Right lobe of liver (tissue), 6 donors: ENCODE measurements at regions not wholly inside any gene's neighbourhood (a gene's known extent, or its start where the extent isn't known, plus 50 kb on each side); places are given as distances from the start of the nearest gene placed in this dataset.

ENCODE experiments used
- ATAC-seq, 4 donors: fragments of 200-7000 bp; cut with Tn5 transposase; one replicate each; pipeline ENCODE4 v1.9.1; 2020; ENCODE audit warnings: mild to moderate bottlenecking in 4 of 4, moderate library complexity in 4 of 4
- DNase-seq, 3 donors: peaks; one replicate each; pipeline ENCODE4 v3.0.0-alpha.2; 2020
- H3K27ac ChIP-seq, 3 donors: fragments of 200-600 bp; one replicate each; pipeline ENCODE4 v1.8.0; 2022
- H3K27me3 ChIP-seq, 2 donors: fragments of 200-600 bp; one replicate each; pipeline ENCODE4 v1.8.0; 2022
- H3K36me3 ChIP-seq, 4 donors: fragments of 200-600 bp; sonication (generic) in 1 of 4; one replicate each; pipeline versions ENCODE4 v1.5.1 to v1.8.0; 2017 to 2022; ENCODE audit warnings: control low read depth in 1 of 4
- H3K4me1 ChIP-seq, 4 donors: fragments of 200-600 bp; sonication (generic) in 1 of 4; one replicate each; pipeline versions ENCODE4 v1.5.1 to v1.8.0; 2017 to 2022; ENCODE audit warnings: control low read depth in 1 of 4
- H3K4me3 ChIP-seq, 3 donors: fragments of 200-600 bp; one replicate each; pipeline ENCODE4 v1.8.0; 2022
- H3K9me3 ChIP-seq, 4 donors: fragments of 200-600 bp; sonication (generic) in 1 of 4; one replicate each; pipeline versions ENCODE4 v1.5.1 to v1.8.0; 2017 to 2022; ENCODE audit warnings: control low read depth in 1 of 4
- CTCF ChIP-seq, 4 donors: fragments of 200-600 bp in 3 of 4; fragments of 450-650 bp in 1 of 4; IDR thresholded peaks; one replicate each; pipeline versions ENCODE4 v1.5.1 to v1.8.0; 2016 to 2022; ENCODE audit warnings: antibody characterized with exemption in 4 of 4, mild to moderate bottlenecking in 2 of 4
- POLR2A ChIP-seq: fragments of 450-650 bp; IDR thresholded peaks from one replicate; pipeline ENCODE4 v1.6.1; 2017; ENCODE audit warnings: antibody characterized with exemption, mild to moderate bottlenecking
- WGBS: methylation state at CpG from one replicate; pipeline ENCODE4 v1.1.6; 2018; ENCODE audit warnings: low coverage, low lambda C conversion rate; ENCODE audit not compliant: insufficient coverage; ENCODE audit errors: missing lambda C conversion rate; 5-methylcytosine and 5-hydroxymethylcytosine counted together
- intact Hi-C, 2 donors: fragments of 100-400 bp; cut with DNase I; formaldehyde crosslinking; loops; one replicate each; pipeline versions ENCODE4 v1.11.2 to v1.14.1; 2022
- donor health status: DM: no; HTN: yes; CAD: no.
- donor health status: DM: no; HTN: no; CAD: no.
- donor health status: DM: no; HTN: no; CAD: no.
- donor health status: DM: no; HTN: yes; CAD: no.
- donor health status: DM: no; HTN: yes; CAD: no.

GRCh38 chr22:27247701-27248434, 553.7 kb downstream of the MN1 start:
- 38% methylated on average over 11 of the region's 11 CpGs for WGBS
- H3K27ac ChIP-seq, result no peak overlapping the region
- DNase-seq, result no peak
- H3K4me3 ChIP-seq, result no peak overlapping the region
- intact Hi-C loops, result no loop called here
- no peaks in the 10 kb centered on the region for H3K36me3 ChIP-seq
- no peaks in the 10 kb centered on the region for H3K4me1 ChIP-seq
- H3K27me3 ChIP-seq, result no peaks in the 10 kb centered on the region
- ATAC-seq, result peak; percentile 20 to 58 (median 25)
- TF ChIP-seq POLR2A, result no peak
- H3K9me3 ChIP-seq, result no peaks in the 10 kb centered on the region

DNA sequence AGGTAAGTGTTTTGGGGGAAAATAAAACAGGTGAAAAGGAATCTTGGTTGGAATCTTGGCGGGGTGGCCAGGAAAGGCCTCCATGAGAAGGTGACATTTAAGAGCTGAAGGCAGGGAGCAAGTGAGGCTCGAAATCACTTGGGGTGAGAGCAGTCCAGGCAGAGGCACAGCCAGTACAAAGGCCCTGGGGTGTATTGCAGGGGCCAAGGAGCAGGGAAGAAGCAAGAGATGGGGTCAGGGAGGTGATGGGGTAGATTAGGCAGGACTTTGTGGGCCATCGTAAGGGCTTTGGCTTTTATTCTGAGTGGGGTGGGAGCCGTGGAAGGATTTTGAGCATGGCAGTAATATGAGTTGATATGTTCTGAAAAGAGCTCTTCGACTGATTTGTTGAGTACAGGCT, 551.1 kb downstream of the MN1 start:
- H3K9me3 ChIP-seq, result no peaks in the 10 kb centered on the region
- 62% methylated on average over 5 of the region's 5 CpGs for WGBS
- H3K27me3 ChIP-seq, result no peaks in the 10 kb centered on the region
- intact Hi-C loops, result no loop called here
- H3K36me3 ChIP-seq, result no peaks in the 10 kb centered on the region
- H3K4me1 ChIP-seq, result no peaks in the 10 kb centered on the region
- ATAC-seq, result no peak
- TF ChIP-seq CTCF (IDR thresholded peaks at IDR 0.05) (no peak), POLR2A (no peak)
- no peak for DNase-seq
- no peak overlapping the region for H3K27ac ChIP-seq
- no peak overlapping the region for H3K4me3 ChIP-seq

DNA sequence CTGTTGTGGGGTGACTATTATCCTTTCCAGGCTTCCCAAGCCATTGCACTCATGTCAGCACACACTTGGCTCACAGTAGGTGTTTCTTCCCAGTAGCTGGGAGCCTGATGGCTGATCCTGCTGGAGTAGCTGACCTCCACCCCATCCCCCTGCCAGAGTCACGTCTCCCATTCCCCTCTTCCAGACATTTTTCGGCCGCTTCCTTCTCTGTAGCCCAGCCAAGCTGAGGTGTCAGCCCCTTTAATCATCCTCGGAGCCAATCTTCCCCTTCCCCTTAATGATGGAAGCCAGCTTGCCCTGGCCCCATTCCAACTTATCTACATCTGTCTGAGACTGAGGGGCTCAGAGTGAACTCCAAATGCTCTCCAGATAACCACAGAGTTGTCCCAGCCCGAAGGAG, 550.7 kb downstream of the MN1 start:
- WGBS, result 64% methylated on average over 5 of the region's 5 CpGs

DNA sequence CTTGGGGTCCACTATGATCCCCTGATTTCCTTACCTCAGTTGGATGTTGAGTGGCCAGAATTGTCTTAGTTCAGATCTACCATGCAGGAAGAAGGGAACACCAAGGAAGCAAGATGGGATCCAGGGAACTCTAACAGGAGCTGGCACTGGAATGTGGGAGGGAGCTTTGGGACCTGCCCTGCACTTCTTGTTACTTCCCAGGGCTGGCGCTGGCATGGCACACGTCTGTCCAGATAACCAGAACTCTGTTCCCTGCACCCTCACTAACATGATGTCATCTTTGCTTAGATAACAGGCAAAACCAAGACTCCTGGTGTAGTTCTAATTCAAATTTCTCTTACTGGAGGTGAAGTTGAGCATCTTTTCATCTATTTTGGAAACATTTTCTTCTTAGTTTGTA, 550.0 kb downstream of the MN1 start:
- no peak for DNase-seq
- no peak for TF ChIP-seq POLR2A
- WGBS, result 33% methylated on average over 1 of the region's 2 CpGs
- H3K4me1 ChIP-seq, result no peaks in the 10 kb centered on the region
- no peaks in the 10 kb centered on the region for H3K27me3 ChIP-seq
- no peaks in the 10 kb centered on the region for H3K36me3 ChIP-seq
- no peak overlapping the region for H3K4me3 ChIP-seq
- ATAC-seq, result no peak
- H3K9me3 ChIP-seq, result no peaks in the 10 kb centered on the region
- intact Hi-C loops, result no loop called here
- H3K27ac ChIP-seq, result no peak overlapping the region

More for the DNA sequence above, 550.7 kb downstream of the MN1 start:
- intact Hi-C loops, result no loop called here
- Histone ChIP-seq H3K27ac (no peak overlapping the region), H3K27me3 (no peaks in the 10 kb centered on the region), H3K4me3 (no peak overlapping the region), H3K36me3 (no peaks in the 10 kb centered on the region), H3K9me3 (no peaks in the 10 kb centered on the region), H3K4me1 (no peaks in the 10 kb centered on the region)
- no peak for ATAC-seq
- no peak for DNase-seq
- TF ChIP-seq POLR2A, result no peak

- Histone ChIP-seq H3K27me3 (no peaks in the 10 kb centered on the region), H3K36me3 (no peaks in the 10 kb centered on the region), H3K27ac (no peak overlapping the region), H3K4me1 (no peaks in the 10 kb centered on the region), H3K9me3 (no peaks in the 10 kb centered on the region), H3K4me3 (no peak overlapping the region)
- ATAC-seq, result no peak
- TF ChIP-seq CTCF (IDR thresholded peaks at IDR 0.05), result no peak
- TF ChIP-seq POLR2A, result no peak
- 62% methylated on average over 8 of the region's 9 CpGs for WGBS
- intact Hi-C loops, result no loop called here
- DNase-seq, result no peak
Observed at GRCh38 chr22:27252282-27253049, 549.1 kb downstream of the MN1 start.
